Hypothalamus (tissue), 51 donors: ENCODE measurements at regions not wholly inside any gene's neighbourhood (a gene's known extent, or its start where the extent isn't known, plus 50 kb on each side); places are given as distances from the start of the nearest gene placed in this dataset.
A peak's percentile ranks its signal among the peaks of the same experiment; 100 is the strongest.

ENCODE experiments used
- DNase-seq, 51 donors: peaks; one replicate each; lab custom pipeline; 2025; lab: John Stamatoyannopoulos, UW

DNA sequence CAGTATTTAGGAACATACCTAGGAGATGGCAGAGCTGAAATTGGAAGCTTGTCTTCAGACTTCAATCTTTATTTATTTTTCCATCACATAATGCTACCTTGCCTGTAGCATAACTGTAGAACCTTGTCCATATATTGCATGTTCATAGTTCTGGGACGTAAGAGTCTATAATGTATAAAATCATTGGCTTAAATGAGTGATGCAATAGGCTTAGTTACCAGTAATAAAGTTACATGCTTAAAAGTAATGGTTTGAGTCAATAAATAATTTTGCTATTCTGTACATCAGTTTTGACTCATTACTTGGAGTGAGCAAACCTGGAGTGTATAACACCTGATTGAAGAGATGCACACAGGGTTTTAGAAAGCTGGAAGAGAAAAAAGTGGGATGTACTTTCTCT lies 229.3 kb downstream of the CDCA7 start:
- no peak for DNase-seq

DNA sequence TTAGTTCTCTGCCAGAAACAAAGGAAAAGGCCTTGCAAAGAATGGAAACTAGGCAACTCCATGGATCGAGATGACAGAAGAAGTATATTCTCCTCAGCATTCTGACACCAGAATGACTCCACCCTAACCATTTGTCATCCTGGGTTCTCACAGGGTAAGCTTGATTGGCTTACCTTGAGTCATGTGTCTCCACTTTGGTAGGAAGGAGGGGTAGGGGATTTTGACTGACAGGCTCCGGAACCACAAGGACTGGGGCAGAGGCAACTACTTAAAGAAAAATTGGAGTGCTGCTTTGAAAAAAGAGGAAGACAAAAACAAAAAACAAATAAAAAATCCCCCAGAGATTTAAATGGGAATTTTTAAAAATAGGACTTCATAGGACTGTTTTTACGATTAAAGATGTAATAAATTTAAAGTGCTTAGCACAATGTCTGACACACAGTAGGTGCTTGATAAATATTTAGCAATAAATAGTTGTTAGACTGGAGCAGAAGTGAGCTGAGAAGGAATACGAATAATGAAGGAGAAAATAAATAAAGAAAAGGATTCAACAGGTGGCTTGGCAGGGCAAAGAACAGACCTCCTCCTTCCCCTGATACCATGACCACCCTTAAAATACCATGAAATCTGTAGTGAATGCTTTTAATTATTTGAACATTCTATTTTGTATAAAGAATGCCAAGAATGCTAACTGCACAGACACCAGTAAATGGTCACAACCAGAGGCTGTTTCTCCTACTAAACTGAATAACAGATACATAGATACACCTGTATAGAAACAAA lies 230.2 kb downstream of the CDCA7 start:
- DNase-seq: no peak

DNA sequence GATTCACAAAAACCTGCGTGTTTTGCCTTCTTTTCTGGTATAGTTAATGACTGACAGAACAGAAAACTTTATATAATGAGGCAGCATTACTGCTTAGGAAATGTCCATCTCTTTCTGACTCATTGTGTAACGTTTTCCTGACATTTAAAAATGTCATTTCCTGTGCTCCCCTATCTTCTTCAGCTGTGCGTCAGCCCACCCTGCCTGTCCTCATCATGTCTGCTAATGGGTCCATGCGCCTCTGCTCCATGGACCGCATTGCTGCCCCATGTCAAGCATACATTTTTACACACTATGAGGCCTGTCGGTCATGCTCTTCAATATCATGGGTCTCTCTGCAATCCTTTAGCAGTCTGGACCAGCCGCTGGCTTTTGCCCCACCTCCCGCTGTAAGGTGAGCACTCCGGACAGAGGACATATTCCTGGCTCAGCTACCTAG lies 234.3 kb downstream of the CDCA7 start:
- no peak for DNase-seq

DNA sequence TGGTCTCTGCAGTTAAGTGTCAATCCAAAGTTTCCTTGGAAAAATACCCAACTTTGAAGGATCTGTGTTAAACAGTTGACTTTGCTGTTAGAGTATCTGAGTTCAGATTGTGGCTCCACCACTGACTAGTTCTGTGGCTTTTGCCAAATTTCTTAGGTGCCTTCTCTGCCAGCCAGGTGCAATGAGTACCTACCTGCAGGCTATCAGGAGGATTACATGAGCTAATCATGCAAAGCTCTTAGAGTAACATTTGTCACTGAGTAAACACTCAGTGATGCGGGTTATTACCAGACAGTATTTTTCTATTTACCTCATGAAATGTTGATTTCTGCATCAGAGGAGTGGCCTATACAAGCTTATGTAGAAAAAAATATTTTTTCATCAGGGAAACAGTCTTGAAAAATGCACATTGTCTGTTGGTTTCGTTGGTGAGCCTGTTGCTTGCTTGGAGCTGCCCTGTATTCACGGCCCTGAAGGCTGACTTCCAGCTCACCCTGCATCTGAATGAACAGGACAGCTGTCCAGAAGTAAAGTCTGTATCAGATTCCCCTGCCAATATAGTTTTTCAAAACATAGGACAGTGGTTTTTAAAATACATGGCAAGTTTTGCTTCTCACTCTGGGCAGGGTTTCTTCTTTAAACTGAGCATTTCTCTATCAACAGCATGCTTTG lies 235.1 kb downstream of the CDCA7 start:
- no peak for DNase-seq

DNA sequence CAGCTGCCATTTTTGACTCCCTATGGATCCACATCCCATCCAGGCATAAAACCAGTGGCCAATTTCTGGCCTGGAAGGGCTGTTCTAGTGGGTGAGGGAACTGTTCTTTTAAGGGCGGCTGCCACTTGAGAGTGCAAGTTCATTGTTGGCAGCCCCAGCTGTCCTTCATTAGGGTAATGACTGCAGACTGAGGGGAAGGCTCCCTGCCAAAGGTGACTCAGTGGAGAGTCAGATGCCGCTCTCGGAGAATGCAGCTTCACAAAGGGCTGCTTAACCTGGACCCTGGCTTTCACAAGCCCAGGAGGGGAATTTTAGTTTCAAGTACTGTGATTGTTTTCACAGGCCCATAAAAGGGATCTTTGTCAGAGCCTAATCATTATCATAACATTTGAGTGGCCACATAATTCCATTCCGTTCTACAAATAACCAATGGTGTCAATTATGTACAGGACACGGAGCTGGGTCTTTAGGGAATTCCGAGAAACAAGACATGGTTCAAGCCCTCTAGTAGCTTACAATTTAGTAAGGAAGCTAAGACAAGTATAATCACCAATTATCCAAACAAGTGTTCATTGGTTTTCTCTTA lies 235.7 kb downstream of the CDCA7 start:
- peak in 22 of 51 donors; percentile 1 to 76 (median 15) for DNase-seq

DNA sequence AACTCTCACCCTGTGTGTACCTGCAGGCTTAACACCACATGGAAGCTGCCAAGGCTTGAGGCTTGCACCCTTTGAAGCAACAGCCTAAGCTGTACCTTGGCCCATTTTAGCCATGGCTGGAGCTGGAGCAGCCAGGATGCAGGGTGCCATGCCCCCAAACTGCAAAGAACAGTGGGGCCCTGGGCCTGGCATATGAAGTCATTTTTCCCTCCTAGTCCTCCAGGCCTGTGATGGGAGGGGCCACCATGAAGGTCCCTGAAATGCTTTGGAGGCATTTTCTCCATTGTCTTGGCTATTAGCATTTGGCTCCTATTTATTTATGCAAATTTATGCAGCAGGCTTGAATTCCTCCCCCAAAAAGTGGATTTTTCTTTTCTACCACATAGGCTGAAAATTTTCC lies 238.4 kb downstream of the CDCA7 start:
- no peak for DNase-seq

DNA sequence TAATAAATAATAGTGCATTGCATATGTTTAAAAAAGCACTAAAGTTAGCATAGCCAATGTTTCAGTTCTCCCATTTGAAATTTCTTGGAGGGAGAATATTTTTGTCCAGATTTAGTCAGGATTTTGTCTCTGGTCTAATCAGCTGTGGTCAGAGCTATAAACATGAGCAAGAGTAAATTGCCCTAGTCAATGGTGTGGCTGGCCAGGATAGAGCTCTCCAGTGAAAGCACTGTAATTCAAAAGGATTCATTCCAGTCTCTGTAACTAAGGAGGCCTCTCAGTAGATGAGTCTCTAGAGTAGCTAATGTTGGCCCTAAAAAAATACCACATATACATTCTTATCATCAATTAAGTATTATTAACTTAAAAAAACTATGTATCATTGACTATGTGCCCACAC lies 241.6 kb downstream of the CDCA7 start:
- DNase-seq: no peak

DNA sequence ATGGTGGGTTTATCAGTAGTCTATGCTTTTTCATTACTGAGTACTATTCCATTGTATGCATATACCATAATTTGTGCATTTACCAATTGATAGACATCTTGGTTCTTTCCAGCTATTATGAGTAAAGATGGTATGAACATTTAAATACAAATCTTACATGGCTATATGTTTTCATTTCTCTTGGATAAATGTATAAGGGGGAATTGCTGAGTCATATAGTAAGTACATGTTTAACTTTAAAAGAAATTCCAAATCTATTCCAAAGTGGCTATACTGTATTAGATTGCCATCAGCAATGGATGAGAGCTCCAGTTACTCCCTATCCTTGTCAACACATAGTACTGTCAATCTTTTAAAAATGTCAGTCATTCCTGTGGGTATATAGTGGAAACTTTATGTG lies 243.9 kb downstream of the CDCA7 start:
- DNase-seq: no peak

DNA sequence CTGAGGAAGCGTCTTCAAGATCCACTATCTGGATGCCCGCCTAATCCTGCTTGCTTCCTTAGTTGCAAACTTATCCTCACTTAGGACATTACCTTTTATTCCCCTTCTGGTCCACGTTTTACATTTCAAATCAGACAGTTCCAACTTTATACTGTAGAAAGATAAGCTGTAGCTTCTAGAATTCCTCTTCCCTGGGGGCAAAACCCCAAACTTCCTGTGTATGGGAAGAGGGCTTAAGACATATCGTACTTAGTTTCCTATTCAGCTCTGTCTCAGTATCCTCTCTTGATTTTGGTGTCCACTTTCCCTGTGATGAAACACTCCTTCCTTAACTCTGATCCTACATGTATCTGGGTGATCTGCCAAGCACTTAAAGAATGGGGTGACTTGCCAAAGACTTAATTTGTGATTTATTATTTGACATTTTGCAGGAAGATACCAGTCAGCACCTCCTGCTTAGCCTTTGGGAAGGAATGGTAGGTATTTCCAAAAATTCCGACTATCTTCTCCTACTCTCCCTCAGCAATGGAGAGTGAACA lies 245.2 kb downstream of the CDCA7 start:
- DNase-seq: no peak

DNA sequence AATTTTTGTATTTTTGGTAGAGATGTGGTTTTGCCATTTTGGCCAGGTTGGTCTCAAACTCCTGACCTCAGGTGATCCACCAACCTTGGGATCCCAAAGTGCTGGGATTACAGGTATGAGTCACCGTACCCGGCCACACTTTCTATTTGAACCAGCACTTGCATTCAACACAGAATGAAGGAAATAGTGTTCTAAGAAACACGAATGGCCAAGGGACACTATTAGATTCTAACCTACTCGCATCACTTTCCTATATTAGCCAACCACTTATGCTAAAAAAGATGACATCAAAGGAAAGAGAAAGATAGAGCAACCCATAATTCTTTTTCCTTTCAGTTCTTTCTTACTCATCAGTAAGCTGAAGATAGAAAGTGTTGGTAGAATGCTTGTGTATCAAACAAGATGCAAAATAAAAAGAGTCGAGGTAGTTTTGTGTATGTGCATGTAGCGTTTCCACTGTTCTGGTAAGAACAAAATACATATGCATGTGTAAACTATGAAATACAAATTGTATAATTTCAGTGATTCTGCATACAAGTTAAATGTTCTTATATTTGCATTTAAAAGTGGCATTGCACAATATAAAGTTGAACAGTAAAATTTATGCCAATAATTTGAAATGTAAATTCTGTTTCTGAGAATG lies 247.6 kb downstream of the CDCA7 start:
- no peak for DNase-seq

DNA sequence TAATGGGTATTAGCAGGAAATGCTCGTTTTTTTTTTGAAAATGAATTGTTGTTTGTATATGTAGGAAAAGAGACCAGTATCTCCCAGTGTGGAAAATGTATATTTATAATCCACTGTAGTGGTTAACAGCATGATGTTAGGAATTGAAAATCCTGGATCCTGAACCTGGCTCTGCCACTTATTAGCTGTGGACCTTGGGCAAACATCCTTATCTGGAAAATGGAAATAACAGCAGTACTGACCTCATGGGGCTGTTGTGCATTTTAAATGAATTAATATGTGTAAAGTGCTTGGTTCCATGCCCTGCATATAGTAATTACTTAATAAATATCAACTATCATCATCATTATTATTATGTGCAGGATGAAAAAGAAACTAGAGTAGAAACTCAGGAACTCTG lies 251.3 kb downstream of the CDCA7 start:
- no peak for DNase-seq

DNA sequence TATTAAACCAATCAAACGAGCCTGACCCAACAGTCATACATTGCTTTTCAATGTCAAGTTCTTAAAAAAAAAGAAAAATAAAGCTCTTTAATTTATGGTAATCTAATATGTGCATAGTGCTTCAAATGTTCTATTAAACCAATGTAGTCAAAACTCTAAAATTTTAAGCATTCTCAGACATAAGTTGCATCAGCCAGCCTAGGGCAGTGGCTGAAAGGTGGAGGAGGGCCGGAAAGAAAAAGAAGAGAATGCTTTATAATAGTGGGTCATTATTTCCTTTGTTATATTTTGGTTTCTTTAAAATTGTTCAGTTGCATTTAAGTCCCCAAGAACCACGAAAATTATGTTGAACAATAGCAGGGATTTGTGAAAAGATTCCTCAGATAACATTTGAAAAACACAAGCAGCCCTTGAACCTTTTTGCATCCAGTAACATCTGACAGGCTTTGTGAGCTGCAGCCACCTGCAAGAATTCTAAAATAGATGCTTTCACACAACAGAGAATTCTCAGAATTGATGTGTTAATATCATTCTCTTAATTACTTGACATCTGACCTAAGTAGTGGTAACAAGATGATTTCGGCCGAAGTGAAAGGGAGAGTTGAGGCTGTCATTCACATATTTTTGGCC lies 252.1 kb downstream of the CDCA7 start:
- DNase-seq: no peak

DNA sequence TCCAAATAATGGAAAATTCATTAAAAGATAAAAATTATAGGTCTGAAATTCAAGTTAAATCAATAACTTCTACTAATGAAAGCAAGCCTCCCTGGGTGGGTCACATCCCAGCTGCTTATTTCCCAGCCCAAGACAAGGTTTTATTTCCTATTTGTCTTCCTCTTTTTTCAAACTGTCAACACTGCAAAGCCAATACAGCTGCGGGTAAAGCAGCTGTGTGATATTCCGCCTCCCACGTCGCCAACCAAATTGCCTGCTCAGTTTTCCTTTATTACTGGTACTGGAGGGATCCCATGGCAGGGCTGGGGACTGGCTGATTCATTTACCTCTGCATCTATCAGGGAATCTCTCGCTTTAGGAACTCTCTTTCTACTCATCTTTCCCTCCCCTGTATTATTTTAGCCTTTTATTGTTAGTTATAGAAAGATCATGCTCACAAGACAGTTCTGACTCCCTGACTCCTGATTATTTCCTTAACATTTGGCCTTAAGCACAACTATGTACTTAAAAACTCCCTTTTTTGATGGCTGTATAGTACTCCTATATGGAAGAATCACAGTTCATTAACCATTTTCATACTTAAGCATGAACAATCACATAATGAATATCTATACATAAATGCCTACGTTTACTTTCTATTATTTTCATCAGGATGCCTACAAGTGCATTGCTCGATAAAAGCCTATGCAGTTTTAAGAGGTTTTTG lies 253.1 kb downstream of the CDCA7 start:
- no peak for DNase-seq

DNA sequence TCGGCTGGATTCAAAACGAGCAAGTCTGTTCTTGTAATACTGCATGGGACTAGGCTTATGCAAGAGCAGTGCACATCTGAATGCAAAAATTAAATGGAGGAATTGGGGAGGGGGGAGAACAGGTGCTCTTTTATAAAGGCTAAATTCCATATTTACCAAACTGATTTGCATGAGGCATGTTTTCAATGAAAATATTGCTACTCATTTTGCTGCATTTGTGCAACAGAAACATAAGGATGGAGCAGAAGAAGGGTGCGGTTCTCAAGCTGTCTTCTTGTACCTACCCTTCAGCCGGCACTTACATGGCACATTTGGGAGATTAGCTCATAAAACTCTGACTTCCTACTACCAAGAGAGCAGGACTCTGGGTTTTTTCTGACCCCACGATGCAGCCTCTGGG lies 256.4 kb downstream of the CDCA7 start:
- no peak for DNase-seq

DNA sequence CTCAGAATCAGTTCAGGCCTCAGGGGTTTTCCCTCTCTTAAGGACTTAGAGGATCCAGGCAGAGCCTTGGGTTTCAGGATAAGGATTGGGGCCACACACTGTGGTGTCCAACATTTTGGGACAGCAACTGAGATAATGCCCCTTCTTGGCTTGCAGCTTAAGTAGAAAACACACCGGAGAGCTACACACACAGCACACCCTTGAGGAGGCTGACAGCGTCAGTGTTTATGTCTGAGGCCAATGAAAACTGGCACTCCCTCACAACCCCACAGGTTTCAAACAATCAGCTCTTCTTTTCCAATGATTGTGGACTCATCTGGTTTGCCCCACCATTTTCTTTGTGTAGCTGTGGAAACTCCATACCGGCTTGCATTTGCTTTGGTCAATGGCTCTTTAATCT lies 257.7 kb downstream of the CDCA7 start:
- DNase-seq: no peak

DNA sequence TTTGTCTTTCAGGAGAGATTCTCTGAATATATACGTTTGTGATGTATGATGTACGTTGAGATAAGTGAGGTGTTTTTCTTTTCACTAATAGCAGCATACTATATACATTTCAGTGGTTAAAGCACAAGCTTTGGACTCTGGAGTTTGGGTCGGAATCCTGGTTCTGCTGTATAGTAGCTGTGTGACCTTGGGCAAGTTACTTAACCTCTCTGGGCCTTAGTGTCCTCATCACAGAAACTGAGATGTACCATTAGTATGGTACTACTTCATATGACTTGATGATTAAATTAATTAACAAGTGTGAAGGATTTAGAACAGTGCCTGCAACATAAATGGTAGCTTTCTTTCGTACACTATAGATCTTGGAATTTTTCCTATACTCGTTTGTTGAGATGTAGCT lies 258.7 kb downstream of the CDCA7 start:
- DNase-seq: no peak

DNA sequence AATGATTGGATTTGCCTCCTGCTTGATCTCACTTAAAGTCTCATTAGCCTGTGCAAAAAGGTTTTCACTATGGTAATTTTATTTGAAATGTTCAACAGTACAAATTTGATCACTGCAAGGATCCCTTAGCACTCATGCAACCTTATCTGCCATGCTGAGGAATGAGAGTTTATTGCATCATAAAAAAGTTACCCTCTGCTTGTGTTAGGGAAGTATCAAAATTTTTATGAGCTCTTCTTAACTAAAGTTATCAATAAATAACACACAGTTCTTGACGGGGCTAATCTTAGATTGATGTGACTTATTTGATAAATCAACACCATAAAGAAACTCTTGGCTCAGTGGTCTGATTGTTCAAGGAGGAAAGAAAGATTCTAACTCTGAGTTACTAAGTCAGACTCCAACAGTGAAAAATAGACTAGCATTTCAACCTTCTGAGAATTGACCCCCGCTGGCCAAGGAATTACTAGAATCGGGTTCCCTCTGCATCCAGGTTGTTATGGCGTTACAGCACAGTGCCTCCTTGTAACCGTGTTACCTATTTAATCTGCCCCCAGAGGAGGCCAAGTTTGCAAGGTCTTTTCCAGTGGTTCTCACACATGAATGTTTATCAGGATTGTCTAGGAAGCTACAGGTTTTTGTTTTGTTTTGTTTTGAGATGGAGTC lies 259.7 kb downstream of the CDCA7 start:
- DNase-seq: no peak

DNA sequence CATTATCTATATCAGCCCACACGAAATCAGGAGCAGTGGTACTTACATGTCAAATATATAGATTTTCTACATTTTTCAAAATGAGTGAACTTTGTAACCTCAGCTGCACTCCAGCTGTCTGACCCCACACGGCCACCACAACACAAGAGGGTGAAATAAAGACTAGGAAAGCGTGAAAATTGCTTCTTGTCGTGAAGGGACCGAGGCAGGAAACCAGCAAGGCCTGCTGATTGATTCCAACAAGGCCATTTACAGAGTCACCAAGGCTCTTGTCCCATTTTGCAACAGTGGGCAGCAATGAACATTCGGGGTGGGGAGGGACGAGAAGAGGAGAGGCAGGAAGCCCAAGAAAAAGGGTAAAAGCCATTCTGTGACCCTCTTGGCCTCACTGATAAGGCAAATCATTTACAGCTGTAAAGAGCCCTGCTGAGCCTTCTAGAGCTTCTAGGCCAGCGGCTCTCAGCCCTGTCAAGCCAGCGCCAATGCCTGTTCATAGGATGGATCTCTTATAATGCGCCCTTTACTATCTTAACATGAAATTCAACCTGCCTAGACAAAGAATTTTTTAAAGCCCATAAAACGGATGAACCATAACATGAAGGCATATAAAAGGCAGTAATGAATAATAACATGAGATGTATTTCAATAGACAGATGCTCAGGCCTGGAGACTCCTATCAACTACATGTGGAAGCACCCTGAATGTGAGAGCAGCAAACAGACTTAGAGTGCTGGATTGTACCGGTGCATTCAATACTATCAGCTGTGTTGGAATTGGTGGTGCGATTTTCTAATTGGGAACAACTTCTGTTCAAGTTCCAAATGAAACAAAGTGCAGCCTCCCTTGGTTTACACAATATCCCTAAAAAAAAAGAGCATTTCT lies 269.0 kb downstream of the CDCA7 start:
- no peak for DNase-seq

DNA sequence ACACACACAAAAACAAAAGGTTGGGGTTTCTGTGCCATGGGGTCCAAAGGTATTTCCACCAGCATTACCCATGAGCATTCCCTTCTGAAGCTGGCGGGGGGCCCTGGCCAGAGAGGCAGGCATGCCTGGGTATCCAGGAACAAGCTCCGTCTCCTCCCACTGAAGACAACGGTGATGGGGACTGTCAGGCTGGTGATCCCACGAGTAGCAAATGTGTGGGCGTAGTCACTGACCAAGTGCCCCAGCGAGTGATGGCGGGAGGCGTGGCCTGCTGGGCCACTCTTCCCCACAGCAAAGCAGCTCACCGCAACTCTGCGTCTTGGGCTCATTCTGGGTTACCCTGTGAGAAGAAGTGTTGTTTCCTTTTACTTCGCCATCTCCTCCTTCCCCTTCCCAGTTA lies 270.6 kb downstream of the CDCA7 start:
- DNase-seq: no peak
